Prostate gland (tissue), 2 donors: ENCODE measurements at regions not wholly inside any gene's neighbourhood (a gene's known extent, or its start where the extent isn't known, plus 50 kb on each side); places are given as distances from the start of the nearest gene placed in this dataset.

Source experiments
- DNase-seq: peaks from one replicate; pipeline ENCODE4 v3.0.0-alpha.2; 2019; ENCODE audit warnings: low spot score
- H3K27ac ChIP-seq, 2 donors: fragments of 200-600 bp; sonication (generic); 2 replicates each; pipeline ENCODE4 v1.5.1; 2017 to 2019
- H3K27me3 ChIP-seq: fragments of 200-600 bp; sonication (generic); replicated peaks from 2 replicates; pipeline ENCODE4 v1.5.1; 2019; ENCODE audit not compliant: insufficient read depth
- H3K36me3 ChIP-seq, 2 donors: fragments of 200-600 bp; sonication (generic); 1 replicate in 1 of 2; 2 replicates in 1 of 2; pipeline versions ENCODE4 v1.5.1 to v1.8.1; 2017 to 2019
- H3K4me1 ChIP-seq: fragments of 200-600 bp; sonication (generic); replicated peaks from 2 replicates; pipeline ENCODE4 v1.5.1; 2019
- H3K4me3 ChIP-seq, 2 donors: fragments of 200-600 bp; sonication (generic); 2 replicates each; pipeline ENCODE4 v1.5.1; 2017 to 2019
- H3K9me3 ChIP-seq: fragments of 200-600 bp; sonication (generic); 2 replicates; pipeline ENCODE4 v1.5.1; 2017
- POLR2A ChIP-seq: fragments of 450-650 bp; IDR thresholded peaks from one replicate; pipeline ENCODE4 v1.6.1; 2016; ENCODE audit warnings: antibody characterized with exemption, mild to moderate bottlenecking
- POLR2AphosphoS5 ChIP-seq: sonication (generic); formaldehyde crosslinking; IDR thresholded peaks from one replicate; pipeline ENCODE4 v1.6.1; 2017; ENCODE audit warnings: antibody characterized with exemption
- WGBS: methylation state at CpG from one replicate; pipeline ENCODE4 v1.1.5; 2018; 5-methylcytosine and 5-hydroxymethylcytosine counted together
- intact Hi-C: fragments of 100-400 bp; cut with DNase I; formaldehyde crosslinking; loops from one replicate; pipeline ENCODE4 v1.14.2; 2022
- TF ChIP-seq, protein P1 (sequence below), 4 experiments: fragments of 200-600 bp in 2 of 4; fragments of 450-650 bp in 2 of 4; sonication (generic) in 2 of 4; IDR thresholded peaks; 1 replicate in 3 of 4; 2 replicates in 1 of 4; pipeline ENCODE4 v1.5.1; 2016 to 2019; ENCODE audit warnings: antibody characterized with exemption in 4 of 4, mild to moderate bottlenecking in 2 of 4, moderate library complexity in 2 of 4

DNA sequence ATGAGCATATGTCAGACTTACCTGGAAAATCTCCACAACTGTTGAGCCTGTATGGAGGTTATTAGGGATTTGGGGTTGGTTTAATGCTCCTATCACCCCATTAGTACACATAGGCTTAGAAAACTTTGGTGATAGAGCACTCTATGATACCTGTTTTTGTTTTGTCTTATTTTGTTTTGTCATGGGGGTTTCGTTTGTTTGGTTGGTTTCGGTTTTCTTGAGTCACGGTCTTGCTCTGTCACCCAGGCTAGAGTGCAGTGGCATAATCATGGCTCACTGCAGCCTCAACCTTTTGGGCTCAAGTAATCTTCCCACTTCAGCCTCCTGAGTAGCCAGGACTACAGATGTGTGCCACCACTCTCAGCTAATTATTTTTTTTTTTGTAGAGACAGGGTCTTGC, 70.0 kb downstream of the MZT1 start:
- no peaks in the 10 kb centered on the region for H3K4me1 ChIP-seq
- no peaks in the 10 kb centered on the region for H3K36me3 ChIP-seq
- 100% methylated on average over 3 of the region's 3 CpGs for WGBS
- TF ChIP-seq POLR2A = no peak
- no peak for TF ChIP-seq POLR2AphosphoS5
- TF ChIP-seq, protein P1, sequence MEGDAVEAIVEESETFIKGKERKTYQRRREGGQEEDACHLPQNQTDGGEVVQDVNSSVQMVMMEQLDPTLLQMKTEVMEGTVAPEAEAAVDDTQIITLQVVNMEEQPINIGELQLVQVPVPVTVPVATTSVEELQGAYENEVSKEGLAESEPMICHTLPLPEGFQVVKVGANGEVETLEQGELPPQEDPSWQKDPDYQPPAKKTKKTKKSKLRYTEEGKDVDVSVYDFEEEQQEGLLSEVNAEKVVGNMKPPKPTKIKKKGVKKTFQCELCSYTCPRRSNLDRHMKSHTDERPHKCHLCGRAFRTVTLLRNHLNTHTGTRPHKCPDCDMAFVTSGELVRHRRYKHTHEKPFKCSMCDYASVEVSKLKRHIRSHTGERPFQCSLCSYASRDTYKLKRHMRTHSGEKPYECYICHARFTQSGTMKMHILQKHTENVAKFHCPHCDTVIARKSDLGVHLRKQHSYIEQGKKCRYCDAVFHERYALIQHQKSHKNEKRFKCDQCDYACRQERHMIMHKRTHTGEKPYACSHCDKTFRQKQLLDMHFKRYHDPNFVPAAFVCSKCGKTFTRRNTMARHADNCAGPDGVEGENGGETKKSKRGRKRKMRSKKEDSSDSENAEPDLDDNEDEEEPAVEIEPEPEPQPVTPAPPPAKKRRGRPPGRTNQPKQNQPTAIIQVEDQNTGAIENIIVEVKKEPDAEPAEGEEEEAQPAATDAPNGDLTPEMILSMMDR (IDR thresholded peaks at IDR 0.05) = no peak
- no peak for DNase-seq
- no peak overlapping the region for H3K27ac ChIP-seq
- H3K9me3 ChIP-seq = no peaks in the 10 kb centered on the region
- no peak overlapping the region for H3K4me3 ChIP-seq
- intact Hi-C loops = no loop called here
- no peaks in the 10 kb centered on the region for H3K27me3 ChIP-seq

DNA sequence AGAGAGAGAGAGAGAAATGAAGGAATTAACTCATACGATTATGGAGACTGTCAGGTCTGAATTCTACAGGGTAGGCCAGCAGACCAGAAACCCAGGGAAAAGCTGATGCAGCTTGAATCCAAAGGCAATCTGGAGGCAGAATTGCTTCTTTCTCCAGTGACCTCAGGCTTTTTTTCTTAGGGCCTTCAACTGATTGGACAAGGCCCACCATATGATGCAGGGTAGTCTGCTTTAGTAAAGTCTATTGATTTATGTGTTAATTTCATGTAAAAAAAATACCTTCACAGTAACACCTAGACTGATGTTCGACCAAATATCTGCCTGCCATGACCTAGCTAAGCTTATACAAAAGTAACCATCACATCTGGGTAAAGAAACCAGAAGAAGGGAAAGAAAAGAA, 71.1 kb downstream of the MZT1 start:
- DNase-seq = no peak
- intact Hi-C loops = no loop called here
- Histone ChIP-seq H3K9me3 (no peaks in the 10 kb centered on the region), H3K4me1 (no peaks in the 10 kb centered on the region), H3K27ac (no peak overlapping the region), H3K36me3 (no peaks in the 10 kb centered on the region), H3K27me3 (no peaks in the 10 kb centered on the region), H3K4me3 (no peak overlapping the region)
- WGBS = 91% methylated on average over 2 of the region's 2 CpGs
- TF ChIP-seq, protein P1 (IDR thresholded peaks at IDR 0.05) = no peak
- no peak for TF ChIP-seq POLR2A
- no peak for TF ChIP-seq POLR2AphosphoS5

DNA sequence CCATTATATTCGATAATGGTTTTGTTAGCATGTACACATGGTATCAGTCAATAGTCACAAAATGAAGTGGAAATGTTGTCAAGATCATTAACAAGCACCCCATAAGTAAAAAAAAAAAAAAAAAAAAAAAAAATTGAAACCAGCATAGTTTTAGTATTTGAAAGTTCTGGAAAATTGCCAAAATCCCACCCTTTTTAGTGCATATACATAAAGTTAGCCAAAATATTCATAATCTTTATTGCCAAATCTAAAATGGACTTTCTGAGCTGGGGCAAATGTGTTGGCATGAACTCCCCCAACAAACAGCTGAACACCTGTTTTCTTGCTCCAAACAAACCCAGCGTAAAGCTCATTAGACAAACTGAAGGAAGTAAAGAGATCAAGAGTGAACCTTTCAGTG, 73.9 kb downstream of the MZT1 start:
- intact Hi-C loops = no loop called here
- WGBS = 97% methylated on average over 2 of the region's 2 CpGs
- Histone ChIP-seq H3K27ac (no peak overlapping the region), H3K4me3 (no peak overlapping the region), H3K27me3 (no peaks in the 10 kb centered on the region), H3K4me1 (no peaks in the 10 kb centered on the region), H3K36me3 (no peaks in the 10 kb centered on the region), H3K9me3 (no peaks in the 10 kb centered on the region)
- no peak for TF ChIP-seq POLR2AphosphoS5
- TF ChIP-seq POLR2A = no peak
- TF ChIP-seq, protein P1 (IDR thresholded peaks at IDR 0.05) = no peak
- DNase-seq = no peak

DNA sequence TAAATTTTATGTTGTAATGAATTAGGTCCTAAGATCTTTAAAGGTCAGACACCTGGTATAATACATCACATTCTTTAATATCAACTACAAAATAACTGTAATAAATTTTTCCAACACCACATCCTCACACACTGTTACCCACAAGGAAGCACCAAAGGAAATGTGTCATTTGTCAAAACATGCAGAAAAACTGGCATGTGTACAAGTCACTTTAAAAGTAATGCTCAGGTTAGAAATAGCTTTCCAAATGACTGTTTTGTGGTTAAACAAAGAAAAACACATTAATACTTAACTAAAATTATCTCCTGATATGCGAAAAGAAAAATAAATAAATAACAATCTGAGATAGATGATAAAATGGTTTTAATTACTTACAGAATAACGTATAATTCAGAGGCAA, 74.7 kb downstream of the MZT1 start:
- TF ChIP-seq, protein P1 (IDR thresholded peaks at IDR 0.05) = no peak
- no peak for TF ChIP-seq POLR2A
- no peak for TF ChIP-seq POLR2AphosphoS5
- intact Hi-C loops = no loop called here

GRCh38 chr13:72651144-72651543, 76.3 kb downstream of the MZT1 start:
- Histone ChIP-seq H3K4me1 (no peaks in the 10 kb centered on the region), H3K36me3 (no peaks in the 10 kb centered on the region), H3K4me3 (no peak overlapping the region), H3K27ac (no peak overlapping the region), H3K9me3 (no peaks in the 10 kb centered on the region), H3K27me3 (no peaks in the 10 kb centered on the region)
- TF ChIP-seq POLR2A = no peak
- TF ChIP-seq, protein P1 (IDR thresholded peaks at IDR 0.05) = no peak
- no peak for TF ChIP-seq POLR2AphosphoS5
- DNase-seq = no peak
- 72% methylated on average over 5 of the region's 5 CpGs for WGBS
- intact Hi-C loops = no loop called here

More for the DNA sequence above, 74.7 kb downstream of the MZT1 start:
- H3K27ac ChIP-seq = no peak overlapping the region
- WGBS = 85% methylated on average over 2 of the region's 2 CpGs
- H3K27me3 ChIP-seq = no peaks in the 10 kb centered on the region
- H3K9me3 ChIP-seq = no peaks in the 10 kb centered on the region
- H3K4me3 ChIP-seq = no peak overlapping the region
- H3K36me3 ChIP-seq = no peaks in the 10 kb centered on the region
- no peaks in the 10 kb centered on the region for H3K4me1 ChIP-seq
- no peak for DNase-seq
